ENCODE measurements at regions not wholly inside any gene's neighbourhood (a gene's known extent, or its start where the extent isn't known, plus 50 kb on each side); places are given as distances from the start of the nearest gene placed in this dataset.

DNA sequence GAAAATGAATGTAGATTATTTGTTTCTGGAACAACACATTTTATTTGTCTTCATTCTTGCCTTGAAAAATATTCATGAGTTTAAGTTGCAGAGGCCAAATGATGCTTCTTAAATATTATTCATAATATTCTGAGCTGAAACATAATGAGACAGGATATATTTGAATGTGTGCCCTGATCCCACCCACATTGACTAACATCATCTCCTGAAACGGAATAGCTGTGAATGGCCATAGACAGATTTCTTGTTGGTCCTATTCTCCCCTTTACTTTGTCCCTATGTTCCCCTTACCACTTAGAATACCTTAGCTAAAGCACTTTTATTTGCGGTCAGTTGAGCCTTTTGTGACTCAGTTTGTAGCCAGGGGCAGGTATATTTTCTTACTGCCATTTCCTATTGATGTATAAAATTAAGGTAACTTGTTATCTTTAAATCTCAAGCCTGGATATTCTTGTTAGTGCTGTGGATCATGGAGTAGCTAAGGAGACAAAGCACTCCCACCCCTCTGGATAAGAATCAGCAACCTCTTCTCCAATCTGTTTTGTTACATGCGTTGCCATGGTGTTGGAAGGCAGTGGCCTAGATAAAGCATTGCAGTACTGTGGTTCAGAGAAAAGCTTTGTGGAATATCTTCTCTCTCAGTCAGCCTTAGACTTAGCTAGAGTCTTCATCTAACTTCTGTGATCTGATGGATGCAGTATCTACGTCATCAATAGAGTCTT lies 478.5 kb upstream of the DEPDC1 start:
- TF ChIP-seq, protein P1, sequence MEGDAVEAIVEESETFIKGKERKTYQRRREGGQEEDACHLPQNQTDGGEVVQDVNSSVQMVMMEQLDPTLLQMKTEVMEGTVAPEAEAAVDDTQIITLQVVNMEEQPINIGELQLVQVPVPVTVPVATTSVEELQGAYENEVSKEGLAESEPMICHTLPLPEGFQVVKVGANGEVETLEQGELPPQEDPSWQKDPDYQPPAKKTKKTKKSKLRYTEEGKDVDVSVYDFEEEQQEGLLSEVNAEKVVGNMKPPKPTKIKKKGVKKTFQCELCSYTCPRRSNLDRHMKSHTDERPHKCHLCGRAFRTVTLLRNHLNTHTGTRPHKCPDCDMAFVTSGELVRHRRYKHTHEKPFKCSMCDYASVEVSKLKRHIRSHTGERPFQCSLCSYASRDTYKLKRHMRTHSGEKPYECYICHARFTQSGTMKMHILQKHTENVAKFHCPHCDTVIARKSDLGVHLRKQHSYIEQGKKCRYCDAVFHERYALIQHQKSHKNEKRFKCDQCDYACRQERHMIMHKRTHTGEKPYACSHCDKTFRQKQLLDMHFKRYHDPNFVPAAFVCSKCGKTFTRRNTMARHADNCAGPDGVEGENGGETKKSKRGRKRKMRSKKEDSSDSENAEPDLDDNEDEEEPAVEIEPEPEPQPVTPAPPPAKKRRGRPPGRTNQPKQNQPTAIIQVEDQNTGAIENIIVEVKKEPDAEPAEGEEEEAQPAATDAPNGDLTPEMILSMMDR (IDR thresholded peaks at IDR 0.05) = no peak
- TF ChIP-seq EP300 (IDR thresholded peaks at IDR 0.05) (no peak), BHLHE40 (IDR thresholded peaks at IDR 0.05; ENCODE audit: low read depth, low read length) (no peak), MAFK (IDR thresholded peaks at IDR 0.05; ENCODE audit: partially characterized antibody) (no peak), POLR2A (IDR thresholded peaks at IDR 0.05; ENCODE audit: low read length) (no peak), JUNB (IDR thresholded peaks at IDR 0.05) (no peak), SMC3 (IDR thresholded peaks at IDR 0.05) (no peak), RFX5 (IDR thresholded peaks at IDR 0.05) (no peak), NR3C1 (IDR thresholded peaks at IDR 0.05) (no peak), JUN (IDR thresholded peaks at IDR 0.05) (no peak)
- TF ChIP-seq, protein P2, sequence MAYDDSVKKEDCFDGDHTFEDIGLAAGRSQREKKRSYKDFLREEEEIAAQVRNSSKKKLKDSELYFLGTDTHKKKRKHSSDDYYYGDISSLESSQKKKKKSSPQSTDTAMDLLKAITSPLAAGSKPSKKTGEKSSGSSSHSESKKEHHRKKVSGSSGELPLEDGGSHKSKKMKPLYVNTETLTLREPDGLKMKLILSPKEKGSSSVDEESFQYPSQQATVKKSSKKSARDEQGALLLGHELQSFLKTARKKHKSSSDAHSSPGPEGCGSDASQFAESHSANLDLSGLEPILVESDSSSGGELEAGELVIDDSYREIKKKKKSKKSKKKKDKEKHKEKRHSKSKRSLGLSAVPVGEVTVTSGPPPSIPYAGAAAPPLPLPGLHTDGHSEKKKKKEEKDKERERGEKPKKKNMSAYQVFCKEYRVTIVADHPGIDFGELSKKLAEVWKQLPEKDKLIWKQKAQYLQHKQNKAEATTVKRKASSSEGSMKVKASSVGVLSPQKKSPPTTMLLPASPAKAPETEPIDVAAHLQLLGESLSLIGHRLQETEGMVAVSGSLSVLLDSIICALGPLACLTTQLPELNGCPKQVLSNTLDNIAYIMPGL (CRISPR knock-in tag; IDR thresholded peaks at IDR 0.05; ENCODE audit: borderline replicate concordance) = no peak
- TF ChIP-seq, protein P3, sequence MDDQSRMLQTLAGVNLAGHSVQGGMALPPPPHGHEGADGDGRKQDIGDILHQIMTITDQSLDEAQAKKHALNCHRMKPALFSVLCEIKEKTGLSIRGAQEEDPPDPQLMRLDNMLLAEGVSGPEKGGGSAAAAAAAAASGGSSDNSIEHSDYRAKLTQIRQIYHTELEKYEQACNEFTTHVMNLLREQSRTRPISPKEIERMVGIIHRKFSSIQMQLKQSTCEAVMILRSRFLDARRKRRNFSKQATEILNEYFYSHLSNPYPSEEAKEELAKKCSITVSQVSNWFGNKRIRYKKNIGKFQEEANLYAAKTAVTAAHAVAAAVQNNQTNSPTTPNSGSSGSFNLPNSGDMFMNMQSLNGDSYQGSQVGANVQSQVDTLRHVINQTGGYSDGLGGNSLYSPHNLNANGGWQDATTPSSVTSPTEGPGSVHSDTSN (IDR thresholded peaks at IDR 0.05) = no peak
- TF ChIP-seq, protein P4, sequence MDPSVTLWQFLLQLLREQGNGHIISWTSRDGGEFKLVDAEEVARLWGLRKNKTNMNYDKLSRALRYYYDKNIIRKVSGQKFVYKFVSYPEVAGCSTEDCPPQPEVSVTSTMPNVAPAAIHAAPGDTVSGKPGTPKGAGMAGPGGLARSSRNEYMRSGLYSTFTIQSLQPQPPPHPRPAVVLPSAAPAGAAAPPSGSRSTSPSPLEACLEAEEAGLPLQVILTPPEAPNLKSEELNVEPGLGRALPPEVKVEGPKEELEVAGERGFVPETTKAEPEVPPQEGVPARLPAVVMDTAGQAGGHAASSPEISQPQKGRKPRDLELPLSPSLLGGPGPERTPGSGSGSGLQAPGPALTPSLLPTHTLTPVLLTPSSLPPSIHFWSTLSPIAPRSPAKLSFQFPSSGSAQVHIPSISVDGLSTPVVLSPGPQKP (IDR thresholded peaks at IDR 0.05; ENCODE audit: low read depth, low read length) = no peak
- TF ChIP-seq, protein P5, sequence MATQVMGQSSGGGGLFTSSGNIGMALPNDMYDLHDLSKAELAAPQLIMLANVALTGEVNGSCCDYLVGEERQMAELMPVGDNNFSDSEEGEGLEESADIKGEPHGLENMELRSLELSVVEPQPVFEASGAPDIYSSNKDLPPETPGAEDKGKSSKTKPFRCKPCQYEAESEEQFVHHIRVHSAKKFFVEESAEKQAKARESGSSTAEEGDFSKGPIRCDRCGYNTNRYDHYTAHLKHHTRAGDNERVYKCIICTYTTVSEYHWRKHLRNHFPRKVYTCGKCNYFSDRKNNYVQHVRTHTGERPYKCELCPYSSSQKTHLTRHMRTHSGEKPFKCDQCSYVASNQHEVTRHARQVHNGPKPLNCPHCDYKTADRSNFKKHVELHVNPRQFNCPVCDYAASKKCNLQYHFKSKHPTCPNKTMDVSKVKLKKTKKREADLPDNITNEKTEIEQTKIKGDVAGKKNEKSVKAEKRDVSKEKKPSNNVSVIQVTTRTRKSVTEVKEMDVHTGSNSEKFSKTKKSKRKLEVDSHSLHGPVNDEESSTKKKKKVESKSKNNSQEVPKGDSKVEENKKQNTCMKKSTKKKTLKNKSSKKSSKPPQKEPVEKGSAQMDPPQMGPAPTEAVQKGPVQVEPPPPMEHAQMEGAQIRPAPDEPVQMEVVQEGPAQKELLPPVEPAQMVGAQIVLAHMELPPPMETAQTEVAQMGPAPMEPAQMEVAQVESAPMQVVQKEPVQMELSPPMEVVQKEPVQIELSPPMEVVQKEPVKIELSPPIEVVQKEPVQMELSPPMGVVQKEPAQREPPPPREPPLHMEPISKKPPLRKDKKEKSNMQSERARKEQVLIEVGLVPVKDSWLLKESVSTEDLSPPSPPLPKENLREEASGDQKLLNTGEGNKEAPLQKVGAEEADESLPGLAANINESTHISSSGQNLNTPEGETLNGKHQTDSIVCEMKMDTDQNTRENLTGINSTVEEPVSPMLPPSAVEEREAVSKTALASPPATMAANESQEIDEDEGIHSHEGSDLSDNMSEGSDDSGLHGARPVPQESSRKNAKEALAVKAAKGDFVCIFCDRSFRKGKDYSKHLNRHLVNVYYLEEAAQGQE (IDR thresholded peaks at IDR 0.05) = no peak

Measured in A549 (cell line).